ENCODE measurements at regions not wholly inside any gene's neighbourhood (a gene's known extent, or its start where the extent isn't known, plus 50 kb on each side); places are given as distances from the start of the nearest gene placed in this dataset.
"Not testable (repeated sequence)": the region's sequence is repeated elsewhere in the genome, so short reads cannot be mapped to it uniquely, and the experiment has no call there.

- DNase-seq (ENCODE audit: low read depth, low spot score) = no peak
Observed at GRCh38 chr15:87481126-87481525, 775.4 kb downstream of the NTRK3 start.

DNA sequence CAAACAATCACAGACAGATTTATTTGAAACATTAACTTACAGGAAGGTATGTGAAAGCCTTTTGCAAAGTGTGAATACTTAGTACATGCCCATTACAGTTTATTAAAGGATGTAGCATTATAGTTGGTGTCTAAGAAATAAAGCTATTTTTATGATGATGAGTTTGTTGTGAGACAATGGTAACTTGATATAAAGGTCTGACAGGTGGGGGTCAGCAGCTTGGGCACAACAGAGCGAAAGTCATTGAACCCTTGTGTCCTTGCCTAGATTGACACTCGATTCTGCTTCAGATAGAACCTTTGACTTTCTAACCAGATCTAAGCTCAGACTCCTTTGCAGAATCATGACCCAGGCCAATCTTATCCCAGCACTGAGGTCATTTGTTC, 777.9 kb downstream of the NTRK3 start:
- no peak for DNase-seq (ENCODE audit: low read depth, low spot score)

DNA sequence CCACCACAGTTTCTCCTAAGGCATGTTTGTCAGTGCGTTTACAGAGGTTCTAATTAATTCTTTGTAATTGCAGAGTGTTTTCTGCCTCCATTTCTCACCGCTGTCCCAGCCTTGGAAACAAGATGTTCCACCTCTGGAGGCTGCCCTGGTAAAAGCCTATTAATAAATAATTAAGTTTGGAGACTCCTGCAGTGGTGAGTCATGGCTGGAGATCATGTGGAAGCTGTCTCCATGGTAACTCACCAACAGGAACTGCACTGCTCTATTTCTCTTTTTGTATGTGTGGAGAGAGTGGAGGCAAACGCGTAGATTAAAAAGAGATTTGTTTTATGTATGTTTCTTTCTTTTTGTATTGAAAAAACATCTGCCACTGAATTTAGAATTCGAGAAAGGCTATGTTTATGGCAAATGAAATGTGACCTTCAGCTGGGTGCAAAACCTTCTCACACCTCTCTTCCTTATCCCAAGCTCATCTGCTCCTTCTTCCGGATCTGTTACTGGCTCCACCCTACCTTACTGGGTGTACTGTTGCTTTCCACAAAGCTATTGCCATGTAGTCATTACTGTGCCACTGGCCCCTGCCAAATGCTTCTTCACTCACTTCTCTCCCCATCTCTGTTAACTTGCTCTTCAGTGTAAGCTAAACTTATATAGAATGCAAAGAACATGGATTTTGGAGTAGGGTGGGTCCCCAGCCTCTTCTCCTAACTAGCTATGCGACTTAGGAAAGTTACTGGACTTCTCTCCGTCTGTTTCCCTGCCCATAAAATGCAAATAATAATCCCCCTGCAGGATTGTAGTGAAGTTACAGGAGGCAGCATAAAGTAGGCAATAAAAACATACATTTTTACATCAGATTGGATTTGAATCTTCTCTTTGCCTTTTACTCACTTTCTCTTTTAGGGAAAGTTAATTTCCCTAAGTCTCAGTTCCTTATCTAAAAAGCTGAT, 778.5 kb downstream of the NTRK3 start:
- no peak for DNase-seq (ENCODE audit: low read depth, low spot score)

DNA sequence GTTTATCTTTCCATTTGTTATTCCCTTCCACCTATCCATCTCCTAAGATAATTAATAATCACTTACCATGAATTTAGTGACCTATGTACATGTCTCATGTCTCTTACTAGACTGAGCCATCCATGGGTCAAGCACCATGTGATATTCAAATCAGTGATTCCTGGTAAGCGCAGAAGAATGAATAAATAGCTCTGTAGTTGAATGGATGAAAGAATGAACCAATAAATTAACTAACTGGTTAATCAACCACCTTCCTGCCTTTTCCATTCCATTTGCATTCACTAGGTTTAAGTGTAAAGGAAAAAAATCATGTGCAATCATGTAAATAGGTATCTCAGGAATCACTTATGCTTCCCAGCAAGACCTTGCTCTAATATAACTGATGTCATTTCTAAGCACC, 779.5 kb downstream of the NTRK3 start:
- no peak for DNase-seq (ENCODE audit: low read depth, low spot score)

DNA sequence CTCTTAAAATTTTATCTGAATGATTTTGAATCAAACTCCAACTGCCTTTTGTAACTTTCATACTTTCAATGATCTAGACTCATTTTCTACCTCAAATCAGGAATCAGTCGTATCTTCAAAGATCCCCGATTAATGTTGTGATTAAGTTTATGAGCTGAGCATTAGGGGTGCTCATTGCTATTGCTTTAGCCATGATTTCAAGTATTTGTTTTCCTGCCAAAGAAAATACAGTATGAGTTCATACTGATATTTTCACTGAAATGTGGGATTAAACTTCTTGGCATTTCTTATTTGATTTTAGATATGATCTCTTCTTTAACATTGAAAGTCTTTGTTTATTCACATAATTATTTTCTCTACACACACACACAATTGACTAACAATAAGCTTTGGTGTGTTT, 785.6 kb downstream of the NTRK3 start:
- no peak for DNase-seq (ENCODE audit: low read depth, low spot score)

- not testable (repeated sequence) for DNase-seq (ENCODE audit: low read depth, low spot score)
Observed at GRCh38 chr15:87463956-87464355, 792.6 kb downstream of the NTRK3 start.

DNA sequence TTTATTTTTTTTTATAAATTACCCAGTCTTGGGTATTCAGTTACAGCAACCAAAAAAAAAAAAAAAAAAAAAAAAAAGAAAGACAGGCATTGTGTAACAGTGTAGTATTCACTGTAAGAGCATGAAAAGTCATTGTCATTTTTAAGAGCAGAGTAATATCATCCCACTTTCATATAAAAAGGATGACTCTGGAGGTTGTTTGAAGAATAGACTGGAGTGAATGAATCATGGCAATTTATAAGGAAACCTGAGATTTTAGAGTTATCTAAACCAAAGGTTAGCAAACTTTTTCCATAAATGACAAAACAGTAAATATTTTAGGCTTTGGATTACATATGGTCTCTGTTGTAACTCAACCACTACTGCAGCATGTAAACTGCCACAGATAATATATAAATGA, 794.9 kb downstream of the NTRK3 start:
- no peak for DNase-seq (ENCODE audit: low read depth, low spot score)

- DNase-seq (ENCODE audit: low read depth, low spot score) = no peak
Observed at GRCh38 chr15:87454860-87455259, 801.7 kb downstream of the NTRK3 start.

- no peak for DNase-seq (ENCODE audit: low read depth, low spot score)
Observed at GRCh38 chr15:87450314-87450713, 806.2 kb downstream of the NTRK3 start.

DNA sequence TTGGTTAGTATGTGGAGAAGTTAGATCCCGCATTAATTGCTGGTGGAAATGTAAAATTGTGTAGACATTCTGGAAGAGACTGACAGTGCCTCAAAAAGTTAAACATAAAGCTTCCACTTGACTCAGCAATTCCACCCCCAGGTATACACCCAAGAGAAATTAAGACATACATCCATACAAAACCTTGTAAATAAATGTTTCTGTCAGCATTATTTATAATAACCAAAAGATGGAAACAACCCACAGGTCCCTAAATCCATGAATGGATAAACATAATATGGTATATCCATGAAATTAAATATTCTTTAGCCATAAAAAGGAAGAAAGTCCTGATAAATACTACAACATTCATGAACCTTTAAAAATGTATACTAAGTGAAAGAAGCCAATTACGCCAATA, 817.4 kb downstream of the NTRK3 start:
- DNase-seq (ENCODE audit: low read depth, low spot score) = no peak

DNA sequence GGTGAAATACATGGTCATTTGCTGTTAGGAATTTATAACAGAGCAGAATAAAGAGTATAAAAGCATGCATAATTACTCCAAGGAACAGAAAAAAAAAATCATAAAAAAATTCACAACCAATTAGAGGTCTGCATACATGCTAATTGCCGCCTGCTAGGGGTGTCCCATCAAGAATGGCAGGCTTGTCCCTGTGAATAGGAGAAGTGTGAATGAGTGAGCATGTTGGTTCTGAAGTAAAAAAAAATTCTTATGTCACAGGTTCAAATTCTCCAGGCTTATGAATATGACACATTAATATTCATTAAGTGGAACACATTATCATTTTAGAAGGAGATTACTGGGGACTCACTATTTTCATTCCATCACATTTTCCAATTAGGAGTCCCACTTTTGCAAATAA, 822.7 kb downstream of the NTRK3 start:
- DNase-seq (ENCODE audit: low read depth, low spot score) = no peak

- no peak for DNase-seq (ENCODE audit: low read depth, low spot score)
Observed at GRCh38 chr15:87429754-87430153, 826.8 kb downstream of the NTRK3 start.

DNA sequence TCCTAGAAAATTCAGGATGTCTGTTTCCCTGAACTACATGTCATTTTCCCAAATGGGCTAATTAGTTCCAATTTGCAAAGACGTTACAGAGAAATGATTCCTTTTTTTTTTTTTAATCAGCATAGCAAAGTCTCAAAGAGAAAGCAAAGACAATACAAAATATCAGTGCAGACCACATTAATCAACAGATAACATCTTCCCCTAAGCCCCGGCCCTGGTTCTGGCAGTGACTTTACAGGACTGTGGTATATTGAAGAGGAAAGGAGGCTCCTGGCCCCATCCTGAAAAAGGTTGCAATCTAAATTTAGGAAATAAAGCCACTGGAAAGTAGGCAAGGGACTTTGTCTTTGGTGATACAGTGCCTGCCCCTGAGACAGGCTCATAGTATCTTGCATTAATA, 836.5 kb downstream of the NTRK3 start:
- no peak for DNase-seq (ENCODE audit: low read depth, low spot score)

- no peak for DNase-seq (ENCODE audit: low read depth, low spot score)
Observed at GRCh38 chr15:87419344-87419743, 837.2 kb downstream of the NTRK3 start.

- DNase-seq (ENCODE audit: low read depth, low spot score) = no peak
Observed at GRCh38 chr15:87416591-87417257, 839.8 kb downstream of the NTRK3 start.

- no peak for DNase-seq (ENCODE audit: low read depth, low spot score)
Observed at GRCh38 chr15:87408902-87409301, 847.6 kb downstream of the NTRK3 start.

GRCh38 chr15:87403973-87404372, 852.6 kb downstream of the NTRK3 start:
- DNase-seq (ENCODE audit: low read depth, low spot score) = no peak

GRCh38 chr15:87401973-87402372, 854.6 kb downstream of the NTRK3 start:
- DNase-seq (ENCODE audit: low read depth, low spot score) = no peak

GRCh38 chr15:87394676-87395075, 861.9 kb downstream of the NTRK3 start:
- no peak for DNase-seq (ENCODE audit: low read depth, low spot score)

DNA sequence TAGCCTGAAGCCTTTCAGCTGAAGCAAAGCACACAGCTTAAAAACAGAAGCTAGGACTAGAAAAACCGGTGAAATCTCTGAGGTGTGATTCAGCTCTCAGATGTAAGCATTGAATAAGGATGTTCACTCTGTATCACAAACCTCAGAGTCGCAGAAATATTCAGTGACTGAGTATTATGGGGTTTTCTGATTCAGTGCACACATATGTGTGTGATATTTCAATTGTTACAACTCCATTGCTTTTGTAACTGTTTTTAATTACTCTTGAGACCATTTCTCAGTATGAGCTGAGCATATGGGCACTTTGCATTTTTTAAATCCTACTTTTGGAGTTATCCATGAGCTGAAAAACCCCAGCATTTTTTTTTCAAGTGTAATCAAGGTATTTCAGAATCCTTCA, 868.8 kb downstream of the NTRK3 start:
- no peak for DNase-seq (ENCODE audit: low read depth, low spot score)

DNA sequence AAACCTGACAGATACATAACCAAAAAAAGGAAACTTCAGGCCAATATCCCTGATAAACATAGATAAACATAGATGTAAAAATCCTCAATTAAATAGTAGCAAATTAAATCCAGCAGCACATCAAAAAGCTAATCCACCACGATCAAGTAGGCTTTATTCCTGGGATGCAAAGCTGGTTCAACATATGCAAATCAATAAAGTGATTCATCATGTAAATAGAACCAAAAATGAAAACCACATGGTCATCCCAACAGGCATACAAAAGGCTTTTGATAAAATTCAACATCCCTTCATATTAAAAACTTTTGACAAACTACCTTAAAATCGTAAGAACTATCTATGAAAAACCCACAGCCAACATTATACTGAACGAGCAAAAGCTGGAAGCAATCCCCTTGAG, 882.2 kb downstream of the NTRK3 start:
- DNase-seq (ENCODE audit: low read depth, low spot score) = no peak

- no peak for DNase-seq (ENCODE audit: low read depth, low spot score)
Observed at GRCh38 chr15:87369269-87369668, 887.3 kb downstream of the NTRK3 start.

DNA sequence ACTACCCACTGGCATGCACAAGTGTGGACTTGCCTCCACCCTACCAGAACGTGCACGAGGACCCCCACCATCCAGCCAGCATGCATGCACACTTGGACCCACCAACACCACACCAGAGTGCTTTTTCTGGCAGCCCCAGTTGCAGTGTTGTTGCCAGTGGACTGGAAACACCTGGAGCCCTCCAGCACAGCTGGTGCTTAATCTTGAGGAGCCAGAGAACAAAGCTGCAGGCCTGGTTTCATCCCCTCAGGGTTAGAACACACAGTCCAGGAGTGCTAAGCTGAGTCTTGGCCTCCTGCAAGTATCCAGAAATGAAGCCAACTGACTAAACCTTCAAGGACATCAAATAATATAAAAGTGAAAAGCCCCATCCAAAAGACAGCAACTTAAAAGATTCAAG, 888.0 kb downstream of the NTRK3 start:
- DNase-seq (ENCODE audit: low read depth, low spot score) = no peak
